HG03103 (cell line): ENCODE measurements at regions not wholly inside any gene's neighbourhood (a gene's known extent, or its start where the extent isn't known, plus 50 kb on each side); places are given as distances from the start of the nearest gene placed in this dataset.

Experiments used
- ATAC-seq: cut with Tn5 transposase; IDR thresholded peaks from one replicate; pipeline ENCODE4 v1.9.1; 2021; ENCODE audit warnings: low read depth; ENCODE audit not compliant: unreplicated experiment

DNA sequence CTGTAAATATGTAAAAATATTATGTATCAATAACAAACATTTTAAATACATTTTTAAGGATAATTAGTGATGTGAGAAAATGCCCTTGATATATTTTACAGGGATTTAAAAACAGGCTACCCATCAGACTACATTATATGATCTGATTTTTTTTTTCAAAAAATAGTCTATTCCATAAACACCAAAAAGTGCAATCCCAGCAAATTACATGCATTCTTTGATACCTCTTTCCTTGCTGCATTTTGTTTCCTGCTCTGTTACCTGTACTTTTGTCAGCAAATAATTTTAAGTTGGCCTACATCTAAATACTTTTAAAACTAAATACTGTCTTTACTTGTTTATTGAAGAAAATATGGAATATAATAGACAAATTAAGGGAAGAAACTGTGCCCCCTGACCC lies 306.2 kb upstream of the ARID1B start:
- no peak for ATAC-seq

- no peak for ATAC-seq
These were observed 312.9 kb upstream of the ARID1B start for GRCh38 chr6:156464100-156464878.

GRCh38 chr6:156461647-156462046 lies 315.5 kb upstream of the ARID1B start:
- no peak for ATAC-seq

GRCh38 chr6:156457601-156458000 lies 319.6 kb upstream of the ARID1B start:
- no peak for ATAC-seq

- no peak for ATAC-seq
These were observed 321.3 kb upstream of the ARID1B start for GRCh38 chr6:156455847-156456246.

- ATAC-seq = no peak
These were observed 322.3 kb upstream of the ARID1B start for GRCh38 chr6:156454867-156455266.

DNA sequence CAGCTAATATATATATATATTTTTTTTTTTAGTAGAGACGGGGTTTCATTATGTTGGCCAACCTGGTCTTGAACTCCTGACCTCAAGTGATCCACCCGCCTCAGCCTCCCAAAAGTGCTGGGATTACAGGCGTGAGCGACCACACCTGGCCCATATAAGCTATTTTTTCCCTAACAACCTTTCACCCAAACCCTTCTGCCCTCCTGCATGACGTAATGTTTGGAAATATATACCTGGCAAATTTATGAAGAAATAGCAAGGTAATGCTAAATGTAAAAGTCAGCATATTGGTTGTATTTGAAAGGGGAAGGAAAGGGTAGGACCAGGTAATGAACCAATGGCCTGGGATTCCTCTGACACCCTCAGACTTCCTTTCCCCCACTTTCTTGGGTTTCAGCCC lies 325.5 kb upstream of the ARID1B start:
- no peak for ATAC-seq

DNA sequence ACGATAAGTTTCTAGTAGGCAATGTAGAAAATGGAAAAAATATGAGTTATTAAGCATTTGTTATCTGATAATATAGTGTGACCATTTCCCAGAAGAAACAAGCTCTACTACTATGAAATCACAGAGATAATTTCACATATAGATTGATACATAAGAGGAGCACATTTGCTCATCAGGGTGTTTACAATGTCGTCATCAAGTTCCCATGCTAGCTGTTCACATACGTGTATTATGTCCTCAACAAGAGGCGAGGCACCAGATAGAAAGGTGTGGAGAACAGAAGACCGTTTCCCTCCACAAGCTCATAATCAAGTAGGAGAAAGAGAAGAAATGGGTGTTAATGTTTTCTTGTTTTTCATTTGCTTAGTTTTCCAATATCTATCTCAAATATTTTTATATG lies 326.1 kb upstream of the ARID1B start:
- no peak for ATAC-seq

DNA sequence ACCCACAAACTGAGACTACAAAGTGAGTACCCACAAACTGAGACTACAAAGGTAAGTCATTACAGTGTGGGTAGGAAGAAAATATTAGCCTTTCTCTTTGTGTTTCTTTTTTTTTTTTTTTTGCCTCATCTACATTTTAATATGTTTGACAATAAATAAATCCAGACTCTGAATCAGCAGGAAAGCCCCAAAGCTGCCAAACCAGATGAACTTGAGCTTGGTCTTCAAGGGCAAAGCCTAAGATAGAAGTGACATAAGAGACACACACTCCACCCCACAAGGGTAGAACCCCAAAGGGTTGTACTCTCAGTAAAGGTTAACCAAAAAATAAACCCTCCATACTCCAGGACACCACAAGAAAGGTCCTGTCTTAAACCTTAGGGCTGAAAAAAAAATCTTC lies 326.8 kb upstream of the ARID1B start:
- no peak for ATAC-seq

DNA sequence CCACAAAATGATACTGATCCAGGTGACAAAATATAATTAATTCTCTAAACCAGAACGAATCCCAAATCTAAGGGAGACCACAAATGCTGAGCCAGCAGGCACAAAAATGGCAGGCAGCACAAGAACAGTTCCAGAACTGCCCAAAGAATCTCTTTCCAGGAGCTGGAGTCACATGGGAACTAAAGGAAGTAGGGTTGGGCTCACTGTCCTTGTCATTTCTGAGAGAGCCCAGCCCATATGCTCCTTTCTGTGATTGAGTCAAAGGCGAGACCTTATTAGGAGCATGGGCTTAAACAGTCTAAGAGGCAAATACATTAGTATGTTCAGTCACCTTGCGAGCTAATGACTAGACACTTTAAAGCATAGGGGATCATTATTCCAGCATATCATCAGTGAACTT lies 327.6 kb upstream of the ARID1B start:
- no peak for ATAC-seq

DNA sequence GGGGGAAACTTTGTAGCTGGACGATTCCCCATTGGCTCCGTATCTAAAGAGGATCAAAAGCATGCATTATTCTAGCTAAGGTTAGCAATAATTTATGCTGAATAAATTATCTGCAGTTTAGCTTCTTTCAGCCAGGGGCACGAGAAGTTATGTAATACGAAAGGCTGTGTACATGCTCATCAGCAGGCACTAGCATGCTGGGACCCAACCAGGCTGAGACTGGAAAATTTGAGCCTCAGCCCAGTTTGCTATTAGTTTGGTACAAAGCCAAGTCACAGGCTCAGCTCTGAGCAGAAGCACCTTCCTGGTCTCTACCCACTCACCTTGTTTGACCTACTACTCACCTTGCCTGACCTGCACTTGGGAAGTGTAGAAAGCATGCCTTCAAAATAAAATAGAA lies 328.1 kb upstream of the ARID1B start:
- no peak for ATAC-seq

DNA sequence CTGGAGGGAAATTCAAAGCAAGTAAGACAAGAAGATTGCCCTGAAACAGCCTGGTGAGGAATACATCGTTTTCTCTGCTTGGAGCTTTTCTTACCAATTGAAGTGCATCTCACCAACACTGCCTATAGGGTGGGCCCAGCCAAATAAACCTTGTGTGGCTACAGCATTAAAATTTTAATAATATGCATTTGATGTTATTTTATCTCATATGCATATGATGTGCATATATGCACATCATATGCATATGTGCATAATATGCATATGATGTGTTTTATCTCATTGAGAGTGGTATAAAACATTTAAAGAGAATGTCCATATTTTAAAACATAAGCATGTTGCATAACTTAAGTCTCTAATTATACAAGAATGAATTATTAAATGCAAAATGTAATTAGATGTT lies 328.6 kb upstream of the ARID1B start:
- no peak for ATAC-seq

DNA sequence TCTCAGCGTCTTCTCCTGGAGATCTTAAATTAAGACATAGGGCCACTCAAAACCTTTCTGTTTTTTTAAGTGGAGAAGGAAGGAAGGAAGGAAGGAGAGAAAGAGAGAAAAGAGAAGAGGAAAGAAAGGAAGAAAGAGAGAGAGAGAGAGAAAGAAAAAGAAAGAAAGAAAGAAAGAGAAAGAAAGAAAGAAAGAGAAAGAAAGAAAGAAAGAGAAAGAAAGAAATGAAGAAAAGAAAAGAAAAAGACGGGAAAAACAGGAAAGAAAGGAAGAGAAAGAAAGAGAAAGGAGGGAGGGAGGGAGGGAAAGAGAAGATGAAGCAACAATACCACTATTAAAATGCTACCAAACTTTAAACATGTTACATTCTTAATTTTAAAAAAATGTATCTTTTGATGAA lies 336.5 kb upstream of the ARID1B start:
- no peak for ATAC-seq

- ATAC-seq = no peak
These were observed 338.7 kb upstream of the ARID1B start for GRCh38 chr6:156438350-156438923.

DNA sequence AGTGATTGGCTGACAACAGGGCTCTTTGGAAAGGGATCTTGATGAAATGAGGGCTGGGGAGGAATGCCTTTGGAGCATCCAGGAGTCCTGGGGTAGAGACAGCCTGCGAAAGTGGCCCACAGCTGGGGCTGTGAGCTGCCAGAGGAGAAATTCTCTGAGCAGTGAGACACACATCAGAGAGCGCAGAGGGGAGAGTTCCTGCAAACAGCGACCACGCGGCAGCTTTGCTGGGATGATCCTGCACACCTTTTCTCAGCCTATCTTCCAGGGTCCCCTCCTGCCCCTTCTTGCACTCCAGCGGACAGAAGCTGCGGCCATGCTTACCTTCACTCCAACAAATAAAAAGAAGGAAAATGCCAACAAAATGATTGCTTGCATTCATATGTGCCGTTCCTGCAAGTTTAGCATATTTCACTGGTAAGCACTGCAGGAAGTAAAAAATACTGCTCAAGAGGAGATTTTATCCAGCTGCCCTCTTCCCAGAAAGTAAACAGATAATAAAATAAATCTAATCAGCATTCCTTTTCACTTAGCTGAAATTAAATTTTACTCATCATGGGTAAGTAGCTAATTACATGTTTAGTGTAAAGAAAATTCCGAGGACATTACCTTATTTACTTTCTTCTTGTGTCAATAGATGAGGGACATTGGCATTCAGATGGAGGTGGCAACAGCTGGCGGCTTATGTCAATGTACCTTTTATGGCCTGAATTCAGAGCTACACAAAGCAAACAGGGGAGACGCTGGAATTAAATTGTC lies 339.9 kb upstream of the ARID1B start:
- ATAC-seq = no peak

DNA sequence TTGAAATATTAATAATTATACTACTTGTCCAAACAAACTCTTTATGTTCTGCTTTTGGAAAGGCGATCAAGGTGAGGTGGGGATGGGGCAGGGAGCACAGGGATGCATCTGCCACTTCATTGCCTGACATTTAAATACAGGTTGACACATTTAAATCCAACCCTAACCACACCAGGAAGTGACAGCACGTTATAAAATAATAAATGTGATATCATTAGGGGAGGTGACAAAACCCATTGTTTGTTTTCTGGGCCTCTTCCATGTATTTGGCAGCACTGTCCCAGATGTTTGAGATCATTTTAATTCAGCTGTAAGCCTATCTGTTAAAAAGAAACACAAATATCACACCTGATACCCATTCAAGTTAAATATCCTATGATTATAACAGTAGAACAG lies 342.4 kb upstream of the ARID1B start:
- no peak for ATAC-seq

DNA sequence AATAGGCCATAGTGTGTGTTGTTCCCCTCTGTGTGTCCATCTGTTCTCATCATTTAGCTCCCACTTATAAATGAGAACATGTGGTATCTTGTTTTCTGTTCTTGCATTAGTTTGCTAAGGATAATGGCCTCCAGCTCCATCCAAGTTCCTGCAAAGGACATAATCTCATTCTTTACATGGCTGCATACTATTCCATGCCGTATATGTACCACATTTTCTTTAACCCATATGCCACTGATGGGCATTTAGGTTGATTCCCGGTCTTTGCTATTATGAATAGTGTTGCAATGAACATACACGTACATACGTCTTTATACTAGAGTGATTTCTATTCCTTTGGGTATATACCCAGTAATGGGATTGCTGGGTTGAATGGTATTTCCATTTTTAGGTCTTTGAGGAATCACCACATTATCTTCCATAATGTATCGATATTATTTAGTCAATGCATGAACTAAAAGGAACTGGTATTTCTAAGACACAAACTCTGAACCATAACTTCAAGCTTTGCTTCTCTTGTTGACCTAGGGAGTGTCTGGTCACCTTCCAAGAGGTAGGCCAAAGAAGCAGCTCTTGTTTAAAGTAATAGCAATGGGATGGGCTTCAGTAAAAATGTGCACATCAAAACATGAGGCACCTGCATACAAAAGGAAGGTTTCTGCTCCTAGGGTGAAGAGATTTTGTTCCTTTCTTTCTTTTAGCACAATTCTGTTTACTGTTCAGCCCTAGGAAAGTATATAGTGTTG lies 343.0 kb upstream of the ARID1B start:
- ATAC-seq = no peak

GRCh38 chr6:156432543-156432942 lies 344.6 kb upstream of the ARID1B start:
- ATAC-seq = no peak

GRCh38 chr6:156430386-156430785 lies 346.8 kb upstream of the ARID1B start:
- ATAC-seq = no peak

- ATAC-seq = no peak
These were observed 349.8 kb upstream of the ARID1B start for GRCh38 chr6:156427345-156427744.

DNA sequence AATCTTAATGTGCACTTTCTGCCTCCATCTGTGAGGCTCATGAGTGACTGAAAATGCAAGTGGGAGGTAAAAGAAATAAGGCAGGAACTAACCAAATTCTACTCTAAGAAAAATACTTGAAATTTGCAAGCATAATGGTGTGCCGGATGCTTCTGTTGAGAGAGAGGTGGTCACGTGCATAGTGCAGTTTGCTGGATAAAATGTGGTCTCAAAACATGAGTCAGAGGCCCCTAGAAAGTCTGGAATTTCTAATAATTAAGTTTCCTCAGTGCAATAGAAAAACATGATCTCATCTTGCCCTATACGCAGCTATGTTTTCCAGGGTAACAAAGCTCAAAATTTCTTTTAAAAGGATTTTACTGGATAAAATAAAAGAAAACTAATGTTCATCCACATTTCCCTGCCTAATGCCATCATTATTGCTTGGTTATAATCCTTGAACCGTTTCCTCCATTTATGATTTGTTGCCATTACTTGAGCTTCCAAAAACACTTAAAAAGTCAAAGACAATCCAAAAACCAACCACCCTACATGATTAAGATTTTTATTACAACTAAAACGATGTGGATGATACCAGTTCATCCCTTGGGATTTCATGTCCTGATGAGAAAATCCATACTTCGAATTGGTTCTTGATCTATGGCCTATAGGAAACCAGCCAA lies 351.7 kb upstream of the ARID1B start:
- ATAC-seq = no peak
